Heart left ventricle (tissue), 16 donors: ENCODE measurements at regions not wholly inside any gene's neighbourhood (a gene's known extent, or its start where the extent isn't known, plus 50 kb on each side); places are given as distances from the start of the nearest gene placed in this dataset.
"Not testable (repeated sequence)": the region's sequence is repeated elsewhere in the genome, so short reads cannot be mapped to it uniquely, and the experiment has no call there.

Source experiments
- ATAC-seq, 4 donors: fragments of 200-7000 bp; cut with Tn5 transposase; one replicate each; pipeline ENCODE4 v1.9.1; 2020 to 2022; ENCODE audit warnings: moderate library complexity in 4 of 4, mild to moderate bottlenecking in 3 of 4, moderate number of reproducible peaks in 1 of 4
- DNase-seq, 5 donors: peaks; one replicate each; pipeline ENCODE4 v3.0.0-alpha.2; 2020
- H3K27ac ChIP-seq, 12 donors: fragments of 200-600 bp; sonication (generic) in 4 of 12; one replicate each; pipeline versions ENCODE4 v1.5.0 to v1.8.0; 2016 to 2022; ENCODE audit warnings: mild to moderate bottlenecking in 2 of 12
- H3K27me3 ChIP-seq, 9 donors: fragments of 200-600 bp; sonication (generic) in 2 of 9; one replicate each; pipeline versions ENCODE4 v1.5.1 to v1.8.0; 2016 to 2022; ENCODE audit warnings: mild to moderate bottlenecking in 3 of 9
- H3K36me3 ChIP-seq, 9 donors: fragments of 200-600 bp; sonication (generic) in 2 of 9; one replicate each; pipeline versions ENCODE4 v1.5.0 to v1.8.0; 2018 to 2022; ENCODE audit warnings: mild to moderate bottlenecking in 2 of 9
- H3K4me1 ChIP-seq, 12 donors: fragments of 200-600 bp; sonication (generic) in 4 of 12; one replicate each; pipeline versions ENCODE4 v1.5.0 to v1.8.0; 2016 to 2022; ENCODE audit warnings: mild to moderate bottlenecking in 3 of 12
- H3K4me3 ChIP-seq, 12 donors: fragments of 200-600 bp; sonication (generic) in 4 of 12; one replicate each; pipeline versions ENCODE4 v1.5.0 to v1.8.0; 2017 to 2022; ENCODE audit warnings: mild to moderate bottlenecking in 9 of 12, moderate library complexity in 4 of 12
- H3K9me3 ChIP-seq, 12 donors: fragments of 200-600 bp; sonication (generic) in 4 of 12; one replicate each; pipeline versions ENCODE4 v1.5.0 to v1.8.0; 2016 to 2022; ENCODE audit warnings: mild to moderate bottlenecking in 1 of 12
- POLR2A ChIP-seq, 2 donors: fragments of 450-650 bp; IDR thresholded peaks; one replicate each; pipeline ENCODE4 v1.6.1; 2017; ENCODE audit warnings: antibody characterized with exemption in 2 of 2, mild to moderate bottlenecking in 2 of 2, moderate library complexity in 2 of 2
- WGBS, 4 donors: extraction: QIAGEN DNeasy Blood & Tissue Kit in 2 of 4; methylation state at CpG; one replicate each; pipeline versions ENCODE4 v1.1.5 to v1.1.7; 2013 to 2018; 5-methylcytosine and 5-hydroxymethylcytosine counted together
- intact Hi-C, 10 donors: fragments of 100-400 bp; cut with DNase I; formaldehyde crosslinking; loops; one replicate each; pipeline versions ENCODE4 v1.11.1 to v1.14.2; 2022
- TF ChIP-seq, protein P1 (sequence below), 12 donors: fragments of 200-600 bp; sonication (generic) in 4 of 12; IDR thresholded peaks; one replicate each; pipeline versions ENCODE4 v1.5.0 to v1.8.0; 2018 to 2022; ENCODE audit warnings: antibody characterized with exemption in 12 of 12, mild to moderate bottlenecking in 5 of 12
- donor health status: ischemic (EF 13 %, LVEDD 7.1; RV severe dilation, severe dysfunction).
- donor health status: healthy with polysubstance abuse.
- donor health status: DM: no; HTN: yes; CAD: no.
- donor health status: DM: no; HTN: no; CAD: no.
- donor health status: ischemic (EF 25% LVEDD 6.9; RV normal size, moderate dysfunction).
- donor health status: ischemic (EF 25% LVEDD 5.7; RV mildly dilated, moderate dysfunction).
- donor health status: healthy.
- donor health status: DM: yes; HTN: yes; CAD: no.
- donor health status: ischemic (EF 35%, LVEDD 5.7; RV mildly dilated, moderate dysfunction).
- donor health status: nonischemic (EF 11% LVEDD 7.7; RV severe dilation, severe dysfunction).
- donor health status: DM: yes; HTN: yes; CAD: no.
- donor health status: PGD.
- donor health status: ischemic (EF 29% LVEDD 5.4; RV normal size, mild dysfunction).
- donor health status: nonischemic (EF 23%, LVEDD 6.1; RV moderate dilation, normal function).

DNA sequence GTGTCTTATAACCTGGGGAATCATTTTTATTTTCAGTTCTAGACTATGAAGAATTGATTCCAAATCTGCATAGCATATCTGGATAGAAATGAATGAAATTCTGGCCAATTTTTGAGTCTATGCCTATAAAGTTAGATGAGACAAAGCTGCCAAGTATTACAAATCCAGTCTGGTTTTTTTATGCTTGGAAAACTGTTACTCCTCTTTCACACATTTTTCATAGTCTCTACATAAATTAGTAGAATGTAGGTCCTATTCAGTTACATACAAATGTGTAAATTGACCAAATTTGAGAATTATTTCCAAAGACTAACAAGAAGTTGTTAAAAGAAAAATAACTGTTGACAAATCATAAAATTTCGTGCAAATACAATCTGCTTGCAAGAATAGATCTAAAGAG, 1505.2 kb downstream of the AMY1C start:
- H3K27me3 ChIP-seq = no peaks in the 10 kb centered on the region
- WGBS, 4 donors = 55 to 74% (median 63%) methylated on average over 1 of the region's 1 CpG
- no peak for TF ChIP-seq POLR2A (IDR thresholded peaks at IDR 0.05)
- TF ChIP-seq, protein P1, sequence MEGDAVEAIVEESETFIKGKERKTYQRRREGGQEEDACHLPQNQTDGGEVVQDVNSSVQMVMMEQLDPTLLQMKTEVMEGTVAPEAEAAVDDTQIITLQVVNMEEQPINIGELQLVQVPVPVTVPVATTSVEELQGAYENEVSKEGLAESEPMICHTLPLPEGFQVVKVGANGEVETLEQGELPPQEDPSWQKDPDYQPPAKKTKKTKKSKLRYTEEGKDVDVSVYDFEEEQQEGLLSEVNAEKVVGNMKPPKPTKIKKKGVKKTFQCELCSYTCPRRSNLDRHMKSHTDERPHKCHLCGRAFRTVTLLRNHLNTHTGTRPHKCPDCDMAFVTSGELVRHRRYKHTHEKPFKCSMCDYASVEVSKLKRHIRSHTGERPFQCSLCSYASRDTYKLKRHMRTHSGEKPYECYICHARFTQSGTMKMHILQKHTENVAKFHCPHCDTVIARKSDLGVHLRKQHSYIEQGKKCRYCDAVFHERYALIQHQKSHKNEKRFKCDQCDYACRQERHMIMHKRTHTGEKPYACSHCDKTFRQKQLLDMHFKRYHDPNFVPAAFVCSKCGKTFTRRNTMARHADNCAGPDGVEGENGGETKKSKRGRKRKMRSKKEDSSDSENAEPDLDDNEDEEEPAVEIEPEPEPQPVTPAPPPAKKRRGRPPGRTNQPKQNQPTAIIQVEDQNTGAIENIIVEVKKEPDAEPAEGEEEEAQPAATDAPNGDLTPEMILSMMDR (IDR thresholded peaks at IDR 0.05) = no peak
- no peak overlapping the region for H3K27ac ChIP-seq
- H3K9me3 ChIP-seq = peaks cover 0 to 5% (median 0%) of the 10 kb centered on the region in 12 donors
- intact Hi-C loops = no loop called here
- ATAC-seq = no peak
- no peaks in the 10 kb centered on the region for H3K36me3 ChIP-seq
- no peaks in the 10 kb centered on the region for H3K4me1 ChIP-seq
- no peak overlapping the region for H3K4me3 ChIP-seq
- DNase-seq = no peak

DNA sequence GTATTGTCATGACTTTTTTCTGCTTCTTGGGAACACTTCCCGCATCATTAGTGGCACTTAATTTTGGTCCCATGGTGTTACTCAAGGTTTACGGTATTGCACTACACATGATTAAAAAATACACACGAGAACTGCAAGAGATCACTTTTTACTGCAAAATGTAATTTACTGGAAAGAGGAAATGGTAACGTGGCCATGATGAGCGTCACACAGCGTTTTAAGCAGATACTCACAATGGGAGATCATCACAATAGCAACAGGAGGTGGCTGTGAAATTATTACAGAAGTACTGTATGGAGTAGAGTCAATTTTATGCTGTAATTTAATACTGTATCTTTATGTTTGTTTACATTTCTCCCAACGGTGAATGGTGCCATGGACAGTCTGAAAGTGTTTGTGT, 1510.3 kb downstream of the AMY1C start:
- no peaks in the 10 kb centered on the region for H3K27me3 ChIP-seq
- H3K36me3 ChIP-seq = no peaks in the 10 kb centered on the region
- WGBS, 4 donors = 67 to 85% (median 81%) methylated on average over 7 of the region's 7 CpGs
- no peak overlapping the region for H3K4me3 ChIP-seq
- H3K27ac ChIP-seq = no peak overlapping the region
- H3K9me3 ChIP-seq = peaks cover 0 to 24% (median 6%) of the 10 kb centered on the region in 12 donors
- no peaks in the 10 kb centered on the region for H3K4me1 ChIP-seq
- no peak for TF ChIP-seq POLR2A (IDR thresholded peaks at IDR 0.05)
- TF ChIP-seq, protein P1 (IDR thresholded peaks at IDR 0.05) = no peak
- intact Hi-C loops = no loop called here
- ATAC-seq (no peak), DNase-seq (no peak)

DNA sequence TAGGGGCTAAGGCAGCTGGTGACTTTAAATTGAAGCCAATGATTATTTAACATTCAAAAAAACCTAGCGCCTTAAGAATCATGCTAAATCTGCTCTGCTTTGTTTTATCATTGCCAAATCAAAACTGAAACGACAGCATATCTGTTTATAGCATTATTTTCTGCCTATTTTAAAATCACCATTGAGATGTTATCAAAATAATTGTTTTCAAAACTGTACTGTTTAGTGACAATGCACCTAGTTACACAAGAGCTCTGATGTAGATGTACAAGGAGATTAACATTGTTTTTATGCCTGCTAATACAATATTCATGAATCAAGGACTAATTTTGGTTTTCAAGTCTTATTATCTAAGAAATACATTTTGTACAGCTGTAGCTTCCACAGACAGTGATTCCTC, 1521.3 kb downstream of the AMY1C start:
- Histone ChIP-seq H3K36me3 (no peaks in the 10 kb centered on the region), H3K4me3 (no peak overlapping the region), H3K9me3 (peaks cover 0 to 20% (median 4%) of the 10 kb centered on the region in 12 donors), H3K27me3 (no peaks in the 10 kb centered on the region), H3K27ac (no peak overlapping the region), H3K4me1 (no peaks in the 10 kb centered on the region)
- no peak for ATAC-seq
- TF ChIP-seq POLR2A (IDR thresholded peaks at IDR 0.05) = no peak
- TF ChIP-seq, protein P1 (IDR thresholded peaks at IDR 0.05) = no peak
- WGBS, 4 donors = 56 to 65% (median 62%) methylated on average over 2 of the region's 2 CpGs
- DNase-seq = no peak
- intact Hi-C loops = no loop called here

DNA sequence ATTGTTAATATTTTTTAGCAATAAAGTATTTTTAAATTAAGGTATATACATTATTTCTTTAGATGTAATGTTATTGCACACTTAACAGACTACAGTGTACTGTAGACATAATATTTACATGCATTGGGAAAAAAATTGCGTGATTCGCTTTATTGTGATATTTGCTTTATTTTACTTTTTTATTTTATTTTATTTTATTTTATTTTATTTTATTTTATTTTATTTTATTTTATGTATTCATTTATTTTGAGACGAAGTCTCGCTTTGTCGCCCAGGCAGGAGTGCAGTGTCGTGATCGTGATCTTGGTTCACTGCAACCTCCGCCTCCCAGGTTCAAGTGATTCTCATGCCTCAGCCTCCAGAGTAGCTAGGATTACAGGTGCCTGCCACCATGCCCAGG, 1522.7 kb downstream of the AMY1C start:
- ATAC-seq, H3K36me3 ChIP-seq, H3K4me3 ChIP-seq, H3K27ac ChIP-seq, intact Hi-C loops, DNase-seq, H3K27me3 ChIP-seq, H3K4me1 ChIP-seq: not testable (repeated sequence)
- H3K9me3 ChIP-seq = peaks cover 0 to 20% (median 3%) of the 10 kb centered on the region in 12 donors
- WGBS, 4 donors = 96 to 98% (median 97%) methylated on average over 8 of the region's 8 CpGs

DNA sequence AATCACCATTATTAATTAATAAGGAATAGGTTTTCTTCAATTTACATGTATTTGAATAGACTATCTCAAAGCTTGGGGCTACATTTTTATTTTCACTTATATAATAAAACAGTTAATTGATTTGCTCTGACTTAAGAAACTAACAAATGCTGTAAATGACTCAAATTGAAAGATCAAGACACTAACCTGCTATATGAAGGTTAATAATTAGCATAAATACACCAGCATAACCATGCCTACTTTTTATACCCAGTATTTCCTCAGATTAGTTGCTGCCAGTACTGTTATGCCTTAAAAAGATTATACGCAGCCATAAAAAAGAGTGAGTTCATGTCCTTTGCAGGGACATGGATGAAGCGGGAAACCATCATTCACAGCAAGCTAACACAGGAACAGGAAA, 1545.1 kb downstream of the AMY1C start:
- TF ChIP-seq, protein P1 (IDR thresholded peaks at IDR 0.05) = no peak
- TF ChIP-seq POLR2A (IDR thresholded peaks at IDR 0.05) = no peak
- Histone ChIP-seq H3K27me3 (no peaks in the 10 kb centered on the region), H3K27ac (no peak overlapping the region), H3K4me1 (no peaks in the 10 kb centered on the region), H3K4me3 (no peak overlapping the region), H3K9me3 (peaks cover 0 to 18% (median 0%) of the 10 kb centered on the region in 12 donors), H3K36me3 (no peaks in the 10 kb centered on the region)
- WGBS, 4 donors = 60 to 82% (median 67%) methylated on average over 2 of the region's 2 CpGs
- DNase-seq (no peak), ATAC-seq (no peak)
- intact Hi-C loops = no loop called here
